ENCODE measurements at regions not wholly inside any gene's neighbourhood (a gene's known extent, or its start where the extent isn't known, plus 50 kb on each side); places are given as distances from the start of the nearest gene placed in this dataset.

- TF ChIP-seq CTCF (IDR thresholded peaks at IDR 0.05; ENCODE audit: insufficient read depth, missing control alignments), result no peak
- DNase-seq (ENCODE audit: insufficient read length, low spot score) (no peak), FAIRE-seq (no peak)
These were observed 153.6 kb downstream of the ABCA8 start for GRCh38 chr17:68801335-68802247.

- DNase-seq (ENCODE audit: insufficient read length, low spot score) (no peak), FAIRE-seq (no peak)
- no peak for TF ChIP-seq CTCF (IDR thresholded peaks at IDR 0.05; ENCODE audit: insufficient read depth, missing control alignments)
These were observed 154.4 kb downstream of the ABCA8 start for GRCh38 chr17:68800751-68801150.

GRCh38 chr17:68794636-68795434 is 160.4 kb downstream of the ABCA8 start:
- DNase-seq (ENCODE audit: insufficient read length, low spot score) (no peak), FAIRE-seq (no peak)
- peak; percentile 19 for TF ChIP-seq CTCF (IDR thresholded peaks at IDR 0.05; ENCODE audit: insufficient read depth, missing control alignments)

GRCh38 chr17:68792873-68793272 is 162.3 kb downstream of the ABCA8 start:
- no peak for DNase-seq (ENCODE audit: insufficient read length, low spot score)
- no peak for FAIRE-seq
- no peak for TF ChIP-seq CTCF (IDR thresholded peaks at IDR 0.05; ENCODE audit: insufficient read depth, missing control alignments)

- FAIRE-seq (no peak), DNase-seq (ENCODE audit: insufficient read length, low spot score) (no peak)
- TF ChIP-seq CTCF (IDR thresholded peaks at IDR 0.05; ENCODE audit: insufficient read depth, missing control alignments), result no peak
These were observed 163.0 kb downstream of the ABCA8 start for GRCh38 chr17:68792042-68792685.

GRCh38 chr17:68790931-68791330 is 164.3 kb downstream of the ABCA8 start:
- DNase-seq (ENCODE audit: insufficient read length, low spot score), result no peak
- FAIRE-seq, result no peak
- TF ChIP-seq CTCF (IDR thresholded peaks at IDR 0.05; ENCODE audit: insufficient read depth, missing control alignments), result no peak
